A673 (cell line): ENCODE measurements at regions not wholly inside any gene's neighbourhood (a gene's known extent, or its start where the extent isn't known, plus 50 kb on each side); places are given as distances from the start of the nearest gene placed in this dataset.

Experiments
- BruUV-seq: library from RNA; stranded (reverse); fragments of 400-500 nt; replicated peaks from 2 replicates; lab custom pipeline; 2021; lab: Mats Ljungman, UMichigan
- CTCF ChIA-PET: fragments of 300-600 bp; sonication (Branson Sonifier 250); formaldehyde crosslinking; loops from one replicate; lab custom pipeline; 2022; ENCODE audit warnings: antibody characterized with exemption; lab: Charles Lee
- POLR2A ChIA-PET: fragments of 300-600 bp; sonication (Branson Sonifier 250); formaldehyde crosslinking; loops from one replicate; lab custom pipeline; 2022; ENCODE audit warnings: antibody characterized with exemption; ENCODE audit not compliant: low non-redundant PET; lab: Charles Lee
- DNase-seq: peaks from one replicate; pipeline ENCODE4 v3.0.0-alpha.2; 2015; ENCODE audit warnings: low spot score
- H3K27ac ChIP-seq: fragments of 200-600 bp; sonication (generic); 2 replicates; pipeline ENCODE4 v1.5.1; 2016; ENCODE audit warnings: mixed run types, low read depth, mild to moderate bottlenecking, mixed read lengths, antibody characterized with exemption, low read length; ENCODE audit not compliant: poor library complexity, severe bottlenecking
- H3K27me3 ChIP-seq: fragments of 200-600 bp; sonication (generic); replicated peaks from 2 replicates; pipeline ENCODE4 v1.6.1; 2017; ENCODE audit warnings: mixed run types, low read depth, mild to moderate bottlenecking, mixed read lengths, antibody characterized with exemption, low read length; ENCODE audit not compliant: insufficient read depth, poor library complexity
- H3K36me3 ChIP-seq: fragments of 200-600 bp; sonication (generic); 2 replicates; pipeline ENCODE4 v1.6.1; 2016; ENCODE audit warnings: mixed run types, mild to moderate bottlenecking, mixed read lengths, antibody characterized with exemption, low read length; ENCODE audit not compliant: insufficient read depth, poor library complexity, severe bottlenecking
- H3K4me1 ChIP-seq: fragments of 200-600 bp; sonication (generic); 2 replicates; pipeline ENCODE4 v1.6.1; 2017; ENCODE audit warnings: mixed run types, mild to moderate bottlenecking, mixed read lengths, antibody characterized with exemption, low read length; ENCODE audit not compliant: insufficient read depth, poor library complexity, severe bottlenecking
- H3K4me3 ChIP-seq: fragments of 200-600 bp; sonication (generic); 2 replicates; pipeline ENCODE4 v1.5.1; 2016; ENCODE audit warnings: low read depth, mixed run types, mild to moderate bottlenecking, mixed read lengths, low read length; ENCODE audit not compliant: poor library complexity, severe bottlenecking
- H3K9me3 ChIP-seq: fragments of 200-600 bp; sonication (generic); 2 replicates; pipeline ENCODE4 v1.6.1; 2016; ENCODE audit warnings: mixed run types, low read depth, mild to moderate bottlenecking, mixed read lengths, antibody characterized with exemption, low read length; ENCODE audit not compliant: poor library complexity, severe bottlenecking
- CTCF ChIP-seq: fragments of 300-800, 200-600 bp; sonication (generic); conservative IDR thresholded peaks from 2 replicates; pipeline ENCODE4 v1.5.1; 2017; ENCODE audit warnings: low read depth, mild to moderate bottlenecking, antibody characterized with exemption, low read length, moderate library complexity, mixed read lengths
- EZH2 ChIP-seq: fragments of 200-600 bp; sonication (generic); IDR thresholded peaks from 2 replicates; pipeline ENCODE4 v1.6.1; 2017; ENCODE audit warnings: borderline replicate concordance, low read depth, mild to moderate bottlenecking, mixed read lengths, antibody characterized with exemption, low read length; ENCODE audit not compliant: poor library complexity, severe bottlenecking
- intact Hi-C: fragments of 100-400 bp; cut with micrococcal nuclease; formaldehyde crosslinking; loops from one replicate; pipeline ENCODE4 v1.10.0; 2022; ENCODE audit not compliant: unreplicated experiment

GRCh38 chr14:54146601-54147000 lies 190.0 kb upstream of the BMP4 start:
- intact Hi-C loops = no loop called here
- POLR2A ChIA-PET = no interaction called here
- BruUV-seq = no TSS peak
- Histone ChIP-seq H3K9me3 (peaks cover 4% of the 10 kb centered on the region), H3K4me1 (peaks cover 5% of the 10 kb centered on the region), H3K36me3 (no peaks in the 10 kb centered on the region), H3K27me3 (no peaks in the 10 kb centered on the region), H3K27ac (peak overlapping the region; percentile 31), H3K4me3 (no peak overlapping the region)
- DNase-seq = peak; percentile 57
- CTCF ChIA-PET = no interaction called here
- no peak for TF ChIP-seq CTCF
- TF ChIP-seq EZH2 = no peak

GRCh38 chr14:54147282-54147681 lies 190.7 kb upstream of the BMP4 start:
- Histone ChIP-seq H3K27ac (no peak overlapping the region), H3K36me3 (no peaks in the 10 kb centered on the region), H3K27me3 (no peaks in the 10 kb centered on the region), H3K9me3 (peaks cover 4% of the 10 kb centered on the region), H3K4me3 (no peak overlapping the region), H3K4me1 (peaks cover 5% of the 10 kb centered on the region)
- TF ChIP-seq CTCF (no peak), EZH2 (no peak)
- no TSS peak for BruUV-seq
- peak; percentile 96 for DNase-seq
- ChIA-PET CTCF (interaction anchor here (0.6 kb wide), 1 partner anchor 388 kb away, joined by 4 read pairs; no protein-coding TSS in a partner anchor), POLR2A (no interaction called here)
- intact Hi-C loops = no loop called here

GRCh38 chr14:54147758-54148157 lies 191.1 kb upstream of the BMP4 start:
- ChIA-PET POLR2A (no interaction called here), CTCF (interaction anchor here (0.6 kb wide), 1 partner anchor 388 kb away, joined by 4 read pairs; no protein-coding TSS in a partner anchor)
- H3K4me1 ChIP-seq = peaks cover 5% of the 10 kb centered on the region
- DNase-seq = no peak
- no peak for TF ChIP-seq CTCF
- TF ChIP-seq EZH2 = no peak
- H3K4me3 ChIP-seq = no peak overlapping the region
- H3K36me3 ChIP-seq = no peaks in the 10 kb centered on the region
- H3K27me3 ChIP-seq = no peaks in the 10 kb centered on the region
- no TSS peak for BruUV-seq
- H3K27ac ChIP-seq = no peak overlapping the region
- intact Hi-C loops = no loop called here
- H3K9me3 ChIP-seq = peaks cover 4% of the 10 kb centered on the region
